D721Med (cell line): ENCODE measurements at regions not wholly inside any gene's neighbourhood (a gene's known extent, or its start where the extent isn't known, plus 50 kb on each side); places are given as distances from the start of the nearest gene placed in this dataset.

Experiments used
- DNase-seq: peaks from one replicate; pipeline ENCODE4 v3.0.0; 2011; ENCODE audit warnings: low spot score; ENCODE audit not compliant: insufficient read length
- FAIRE-seq: peaks from 2 replicates; lab custom pipeline; 2011; peaks lifted over from hg19 to GRCh38; lab: Jason Lieb, UNC
- CTCF ChIP-seq: IDR thresholded peaks from 2 replicates; pipeline ENCODE4 v1.5.1; 2012; ENCODE audit warnings: mild to moderate bottlenecking, control low read depth; ENCODE audit not compliant: insufficient read depth; ENCODE audit errors: missing control alignments

GRCh38 chr6:90730151-90730673, 143.3 kb upstream of the MAP3K7 start:
- no peak for DNase-seq
- FAIRE-seq = no peak
- no peak for TF ChIP-seq CTCF

- no peak for DNase-seq
- no peak for FAIRE-seq
- no peak for TF ChIP-seq CTCF
Observed at GRCh38 chr6:90729057-90729456, 142.2 kb upstream of the MAP3K7 start.

- no peak for DNase-seq
- no peak for TF ChIP-seq CTCF
Observed at GRCh38 chr6:90722648-90723047, 135.8 kb upstream of the MAP3K7 start.

GRCh38 chr6:90720404-90720803, 133.5 kb upstream of the MAP3K7 start:
- FAIRE-seq = no peak
- no peak for TF ChIP-seq CTCF

More at GRCh38 chr6:90722648-90723047, 135.8 kb upstream of the MAP3K7 start:
- no peak for FAIRE-seq

GRCh38 chr6:90719321-90720195, 132.7 kb upstream of the MAP3K7 start:
- no peak for TF ChIP-seq CTCF
- DNase-seq = no peak
- FAIRE-seq = no peak

More at GRCh38 chr6:90720404-90720803, 133.5 kb upstream of the MAP3K7 start:
- DNase-seq = no peak

- no peak for TF ChIP-seq CTCF
- no peak for FAIRE-seq
- no peak for DNase-seq
Observed at GRCh38 chr6:90716376-90716775, 129.5 kb upstream of the MAP3K7 start.
